ENCODE measurements at regions not wholly inside any gene's neighbourhood (a gene's known extent, or its start where the extent isn't known, plus 50 kb on each side); places are given as distances from the start of the nearest gene placed in this dataset.

DNA sequence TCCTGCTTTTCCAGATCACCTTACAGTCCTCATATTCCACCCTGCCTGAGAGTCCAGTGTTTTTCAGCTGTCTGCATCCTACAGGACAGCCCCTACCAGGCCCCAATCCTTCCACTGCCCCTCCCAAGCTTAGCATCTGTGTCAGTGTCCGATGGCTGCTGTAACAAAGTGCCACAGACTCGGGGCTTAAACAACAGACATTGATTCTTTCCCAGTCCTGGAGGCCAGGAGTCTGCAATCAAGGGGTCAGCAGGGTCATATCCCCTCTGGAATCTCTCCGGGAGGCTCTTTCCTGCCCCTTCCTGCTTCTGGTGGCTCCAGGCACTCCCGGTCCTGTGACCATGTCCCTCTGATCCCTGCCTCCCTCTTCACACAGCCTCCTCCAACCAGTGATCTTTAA lies 396.6 kb upstream of the MAP3K7 start:
- no peak overlapping the region for H3K4me3 Mint-ChIP-seq
- no peak for DNase-seq (ENCODE audit: low spot score)
- H3K36me3 Mint-ChIP-seq (ENCODE audit: low read depth): no peaks in the 10 kb centered on the region
- no peaks in the 10 kb centered on the region for H3K4me1 Mint-ChIP-seq (ENCODE audit: low read depth)
- no peak overlapping the region for H3K27ac Mint-ChIP-seq
- H3K27me3 Mint-ChIP-seq (ENCODE audit: low read depth): no peaks in the 10 kb centered on the region
- no peaks in the 10 kb centered on the region for H3K9me3 Mint-ChIP-seq

DNA sequence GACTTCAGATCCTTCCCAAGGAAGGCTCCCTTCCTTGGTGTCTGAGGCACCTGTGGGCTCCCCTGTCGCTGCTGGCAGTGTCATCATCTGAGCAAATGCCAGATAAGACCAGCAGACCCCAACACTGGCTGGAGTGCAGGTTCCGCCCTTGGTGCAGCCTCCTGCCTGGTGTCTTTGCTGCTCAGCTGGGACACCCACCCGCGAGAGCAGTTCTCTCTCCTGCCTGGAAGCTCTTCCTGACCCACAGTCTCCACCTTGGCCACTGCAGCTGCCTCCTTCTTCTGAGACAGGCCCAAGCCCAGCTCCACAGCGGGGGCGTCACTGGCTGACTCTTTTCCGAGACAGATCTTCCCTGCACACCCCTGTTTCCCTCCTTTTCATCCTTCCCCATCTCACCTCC lies 395.7 kb upstream of the MAP3K7 start:
- no peaks in the 10 kb centered on the region for H3K27me3 Mint-ChIP-seq (ENCODE audit: low read depth)
- H3K4me3 Mint-ChIP-seq: no peak overlapping the region
- H3K27ac Mint-ChIP-seq: no peak overlapping the region
- H3K9me3 Mint-ChIP-seq: no peaks in the 10 kb centered on the region
- no peaks in the 10 kb centered on the region for H3K4me1 Mint-ChIP-seq (ENCODE audit: low read depth)
- no peaks in the 10 kb centered on the region for H3K36me3 Mint-ChIP-seq (ENCODE audit: low read depth)
- DNase-seq (ENCODE audit: low spot score): no peak

DNA sequence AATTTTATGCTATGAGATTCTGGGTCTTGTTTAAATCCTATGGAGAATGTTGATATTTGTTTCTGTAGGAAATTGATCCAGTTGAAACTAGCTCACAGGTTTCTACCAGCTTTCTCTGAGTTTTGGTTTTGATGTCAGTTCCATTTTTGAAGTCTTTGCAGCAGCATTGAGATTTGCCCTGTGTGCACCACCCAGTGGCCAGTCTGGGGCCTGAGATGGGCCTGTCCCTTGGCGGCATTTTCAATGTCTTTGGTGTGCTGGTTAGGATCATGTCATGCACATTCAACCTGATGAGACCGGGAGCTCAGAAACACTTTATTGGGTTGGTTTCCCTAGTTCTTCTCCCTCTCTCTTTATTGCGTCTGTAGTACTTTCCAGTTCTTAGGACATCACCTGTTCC lies 395.2 kb upstream of the MAP3K7 start:
- no peaks in the 10 kb centered on the region for H3K4me1 Mint-ChIP-seq (ENCODE audit: low read depth)
- H3K36me3 Mint-ChIP-seq (ENCODE audit: low read depth): no peaks in the 10 kb centered on the region
- DNase-seq (ENCODE audit: low spot score): no peak
- H3K9me3 Mint-ChIP-seq: no peaks in the 10 kb centered on the region
- no peaks in the 10 kb centered on the region for H3K27me3 Mint-ChIP-seq (ENCODE audit: low read depth)
- H3K27ac Mint-ChIP-seq: no peak overlapping the region
- H3K4me3 Mint-ChIP-seq: no peak overlapping the region

DNA sequence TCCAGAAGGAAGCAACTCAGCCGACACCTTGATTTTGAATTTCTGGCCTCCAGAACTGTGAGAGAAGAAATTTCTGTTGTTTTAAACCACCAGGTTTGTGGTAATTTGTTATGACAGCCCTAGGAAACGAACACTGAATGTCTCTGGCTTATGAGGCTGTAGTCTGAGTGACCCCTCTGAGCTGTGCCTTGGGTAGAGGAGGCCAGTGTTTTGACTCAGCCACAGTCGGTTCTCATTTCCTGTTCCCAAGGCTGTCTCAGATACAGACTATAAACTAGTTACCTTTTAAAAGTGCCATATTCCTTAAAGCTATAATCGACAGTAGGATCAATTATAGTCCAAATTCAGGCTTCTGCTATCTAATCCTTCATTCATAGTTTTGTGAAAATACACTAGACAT lies 391.2 kb upstream of the MAP3K7 start:
- Mint-ChIP-seq H3K9me3 (no peaks in the 10 kb centered on the region), H3K27ac (no peak overlapping the region), H3K27me3 (ENCODE audit: low read depth) (no peaks in the 10 kb centered on the region), H3K36me3 (ENCODE audit: low read depth) (no peaks in the 10 kb centered on the region), H3K4me1 (ENCODE audit: low read depth) (no peaks in the 10 kb centered on the region), H3K4me3 (no peak overlapping the region)
- DNase-seq (ENCODE audit: low spot score): no peak

DNA sequence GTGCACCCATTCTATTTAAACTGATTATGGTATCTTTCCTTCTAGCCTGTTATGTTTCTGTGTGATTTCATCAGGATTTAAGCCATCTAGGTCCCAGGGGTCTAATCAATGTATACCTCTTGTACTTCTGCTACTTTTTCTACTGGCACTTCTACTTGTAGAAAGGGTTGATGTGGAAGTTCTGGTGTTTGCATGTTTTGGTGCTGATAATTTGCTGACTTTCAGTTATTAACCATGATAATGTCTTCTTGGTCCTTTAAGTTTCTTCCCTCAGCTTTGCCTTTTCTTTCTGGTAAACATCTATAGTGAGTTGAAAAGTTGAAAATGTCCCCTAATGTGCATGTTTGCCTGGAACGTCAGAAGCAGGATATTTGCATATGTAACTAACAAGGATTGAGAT lies 390.6 kb upstream of the MAP3K7 start:
- Mint-ChIP-seq H3K9me3 (no peaks in the 10 kb centered on the region), H3K4me1 (ENCODE audit: low read depth) (no peaks in the 10 kb centered on the region), H3K27me3 (ENCODE audit: low read depth) (no peaks in the 10 kb centered on the region), H3K36me3 (ENCODE audit: low read depth) (no peaks in the 10 kb centered on the region), H3K27ac (no peak overlapping the region), H3K4me3 (no peak overlapping the region)
- DNase-seq (ENCODE audit: low spot score): no peak

DNA sequence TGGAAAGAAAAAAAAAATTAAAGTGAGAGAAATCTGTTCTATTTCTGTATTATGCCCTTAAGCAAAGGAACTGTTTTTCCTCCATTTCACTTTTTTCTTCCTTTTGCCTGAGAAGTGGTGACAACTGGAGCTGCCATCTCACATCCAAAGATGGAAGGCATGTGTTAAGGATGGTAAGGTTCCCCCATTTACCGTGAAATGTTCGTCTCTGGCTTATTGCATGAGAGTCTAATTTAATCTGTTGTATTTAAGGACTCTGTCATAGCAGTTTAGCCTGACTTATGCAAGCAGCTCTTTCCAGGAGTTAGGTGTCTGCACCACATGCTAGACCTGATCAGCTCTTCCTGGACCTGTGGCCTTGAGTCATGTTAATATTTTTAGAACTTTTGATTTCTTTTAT lies 389.5 kb upstream of the MAP3K7 start:
- H3K4me1 Mint-ChIP-seq (ENCODE audit: low read depth): no peaks in the 10 kb centered on the region
- H3K9me3 Mint-ChIP-seq: no peaks in the 10 kb centered on the region
- no peaks in the 10 kb centered on the region for H3K36me3 Mint-ChIP-seq (ENCODE audit: low read depth)
- no peak overlapping the region for H3K4me3 Mint-ChIP-seq
- no peak overlapping the region for H3K27ac Mint-ChIP-seq
- no peak for DNase-seq (ENCODE audit: low spot score)
- no peaks in the 10 kb centered on the region for H3K27me3 Mint-ChIP-seq (ENCODE audit: low read depth)

DNA sequence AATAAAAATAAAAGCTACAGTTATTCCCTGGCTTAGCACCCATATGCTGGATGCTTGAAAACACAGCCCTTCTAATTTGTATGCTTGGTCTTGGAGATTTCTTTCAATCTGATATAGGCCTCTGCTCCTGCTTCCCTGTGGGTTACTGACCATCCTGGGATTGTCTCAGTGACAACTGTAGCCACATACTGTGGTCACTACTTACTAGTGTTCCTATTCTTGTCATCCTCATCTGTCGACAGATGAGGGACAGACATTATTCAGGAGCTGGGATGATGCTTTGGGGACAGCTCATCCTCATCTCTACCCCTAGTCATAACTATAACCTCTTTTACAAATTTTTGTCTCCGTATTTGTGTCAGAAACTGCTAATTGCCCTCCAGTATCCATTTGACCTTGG lies 388.9 kb upstream of the MAP3K7 start:
- H3K36me3 Mint-ChIP-seq (ENCODE audit: low read depth): no peaks in the 10 kb centered on the region
- H3K27ac Mint-ChIP-seq: no peak overlapping the region
- H3K9me3 Mint-ChIP-seq: no peaks in the 10 kb centered on the region
- no peaks in the 10 kb centered on the region for H3K27me3 Mint-ChIP-seq (ENCODE audit: low read depth)
- no peak for DNase-seq (ENCODE audit: low spot score)
- no peak overlapping the region for H3K4me3 Mint-ChIP-seq
- no peaks in the 10 kb centered on the region for H3K4me1 Mint-ChIP-seq (ENCODE audit: low read depth)

DNA sequence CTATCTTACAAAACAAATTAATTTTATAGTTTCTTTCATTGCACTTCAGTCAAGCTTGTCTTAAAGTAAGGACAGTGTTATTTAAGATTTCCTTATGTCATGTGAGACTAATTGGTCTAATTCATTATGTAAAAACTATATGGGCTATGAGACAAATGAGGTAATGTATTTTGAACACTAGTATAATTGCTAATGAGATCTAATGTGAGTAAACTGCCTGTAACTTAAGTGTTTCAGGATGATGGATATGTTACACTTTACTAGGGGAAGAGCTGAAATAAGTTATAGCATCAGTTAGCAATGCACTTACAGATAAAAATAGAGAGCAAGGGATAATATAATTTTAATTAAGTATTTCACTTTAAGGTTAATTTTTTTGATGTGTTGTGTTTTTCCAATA lies 386.3 kb upstream of the MAP3K7 start:
- no peak overlapping the region for H3K27ac Mint-ChIP-seq

DNA sequence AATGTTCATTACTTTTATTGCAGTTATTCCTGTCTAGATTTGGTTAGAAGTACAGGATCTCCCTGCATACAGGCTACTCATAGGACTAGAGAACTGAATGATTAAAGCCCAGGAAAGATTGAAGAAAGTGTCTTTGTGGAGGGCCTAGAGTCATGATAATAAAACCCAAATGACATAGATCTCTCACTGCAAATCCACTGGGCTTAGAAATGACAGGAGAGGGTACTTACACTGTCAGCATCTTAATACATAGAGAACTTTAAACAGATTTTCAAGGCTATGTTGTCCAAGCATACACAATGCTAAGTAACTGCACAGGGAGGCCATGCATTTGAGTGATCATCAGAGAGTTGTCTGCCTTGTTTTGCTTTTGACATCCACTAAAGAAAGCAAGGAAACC lies 383.8 kb upstream of the MAP3K7 start:
- H3K27ac Mint-ChIP-seq: no peak overlapping the region
- no peak overlapping the region for H3K4me3 Mint-ChIP-seq
- no peak for DNase-seq (ENCODE audit: low spot score)
- no peaks in the 10 kb centered on the region for H3K4me1 Mint-ChIP-seq (ENCODE audit: low read depth)
- no peaks in the 10 kb centered on the region for H3K36me3 Mint-ChIP-seq (ENCODE audit: low read depth)
- H3K27me3 Mint-ChIP-seq (ENCODE audit: low read depth): no peaks in the 10 kb centered on the region
- no peaks in the 10 kb centered on the region for H3K9me3 Mint-ChIP-seq

More for the DNA sequence above, 386.3 kb upstream of the MAP3K7 start:
- H3K9me3 Mint-ChIP-seq: no peaks in the 10 kb centered on the region
- DNase-seq (ENCODE audit: low spot score): no peak
- H3K36me3 Mint-ChIP-seq (ENCODE audit: low read depth): no peaks in the 10 kb centered on the region
- H3K4me3 Mint-ChIP-seq: no peak overlapping the region
- no peaks in the 10 kb centered on the region for H3K4me1 Mint-ChIP-seq (ENCODE audit: low read depth)
- H3K27me3 Mint-ChIP-seq (ENCODE audit: low read depth): no peaks in the 10 kb centered on the region

DNA sequence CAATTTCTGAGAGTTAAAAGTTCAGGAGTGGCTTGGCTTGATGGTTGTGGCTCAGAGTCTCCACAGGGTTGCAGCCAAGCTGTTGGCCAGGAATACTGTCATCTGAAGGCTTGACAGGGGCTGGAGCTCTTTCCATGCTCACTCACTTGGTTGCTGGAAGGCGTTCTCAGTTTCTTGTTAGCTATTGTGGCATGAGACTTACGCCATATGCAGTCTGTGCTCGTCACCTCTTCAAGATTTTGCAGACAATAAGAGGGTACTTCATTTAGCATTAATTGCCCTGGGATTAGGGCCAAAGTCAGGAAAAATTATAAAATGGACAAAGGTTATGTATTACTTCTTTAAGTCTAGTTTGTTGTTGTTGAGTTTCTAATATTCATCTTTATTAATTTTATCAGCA lies 380.6 kb upstream of the MAP3K7 start:
- no peak for DNase-seq (ENCODE audit: low spot score)
- Mint-ChIP-seq H3K4me3 (no peak overlapping the region), H3K27me3 (ENCODE audit: low read depth) (no peaks in the 10 kb centered on the region), H3K4me1 (ENCODE audit: low read depth) (no peaks in the 10 kb centered on the region), H3K9me3 (no peaks in the 10 kb centered on the region), H3K36me3 (ENCODE audit: low read depth) (no peaks in the 10 kb centered on the region), H3K27ac (no peak overlapping the region)

DNA sequence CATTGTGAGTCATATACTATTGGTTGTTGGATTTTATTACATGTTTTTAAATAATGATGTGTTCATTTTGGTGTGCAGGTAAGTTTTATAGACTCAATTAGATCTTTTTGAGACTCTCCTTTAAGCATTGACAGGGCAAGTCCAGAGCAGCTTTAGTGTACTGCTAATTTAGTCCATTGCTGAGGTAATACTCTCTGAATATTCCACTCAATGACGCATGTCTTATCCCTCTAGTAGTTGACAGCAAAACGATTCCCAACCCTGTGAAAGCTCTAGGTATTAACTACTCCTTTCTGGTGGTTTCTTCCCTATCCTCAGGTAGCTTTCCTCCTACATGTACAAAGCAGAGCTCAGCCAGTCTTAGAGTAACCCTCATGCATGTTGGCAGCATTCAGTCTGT lies 373.5 kb upstream of the MAP3K7 start:
- no peak for DNase-seq (ENCODE audit: low spot score)
- H3K27ac Mint-ChIP-seq: no peak overlapping the region
- no peaks in the 10 kb centered on the region for H3K36me3 Mint-ChIP-seq (ENCODE audit: low read depth)
- no peaks in the 10 kb centered on the region for H3K9me3 Mint-ChIP-seq
- H3K27me3 Mint-ChIP-seq (ENCODE audit: low read depth): no peaks in the 10 kb centered on the region
- no peaks in the 10 kb centered on the region for H3K4me1 Mint-ChIP-seq (ENCODE audit: low read depth)
- H3K4me3 Mint-ChIP-seq: no peak overlapping the region

DNA sequence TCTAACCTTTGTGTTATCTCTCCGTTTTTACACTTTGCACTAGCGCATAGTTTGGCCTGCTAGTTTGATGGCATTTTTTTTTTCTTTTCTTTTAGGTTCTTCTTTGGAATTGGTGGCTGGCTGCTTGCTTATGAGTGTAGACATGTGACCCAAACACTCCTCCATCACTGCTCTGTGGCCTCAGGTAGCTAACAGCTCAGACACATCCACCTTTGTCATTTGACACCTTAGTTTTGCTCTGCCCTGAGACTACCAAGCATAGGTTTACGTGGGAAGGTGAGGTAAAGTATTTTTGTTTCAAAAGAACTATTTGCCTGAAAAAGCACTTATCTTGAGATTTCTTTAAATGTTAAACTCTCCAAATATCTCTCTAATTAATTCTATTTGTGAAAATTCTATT lies 368.4 kb upstream of the MAP3K7 start:
- Mint-ChIP-seq H3K4me1 (ENCODE audit: low read depth) (no peaks in the 10 kb centered on the region), H3K4me3 (no peak overlapping the region), H3K27ac (no peak overlapping the region), H3K9me3 (no peaks in the 10 kb centered on the region), H3K36me3 (ENCODE audit: low read depth) (no peaks in the 10 kb centered on the region), H3K27me3 (ENCODE audit: low read depth) (no peaks in the 10 kb centered on the region)
- DNase-seq (ENCODE audit: low spot score): no peak

DNA sequence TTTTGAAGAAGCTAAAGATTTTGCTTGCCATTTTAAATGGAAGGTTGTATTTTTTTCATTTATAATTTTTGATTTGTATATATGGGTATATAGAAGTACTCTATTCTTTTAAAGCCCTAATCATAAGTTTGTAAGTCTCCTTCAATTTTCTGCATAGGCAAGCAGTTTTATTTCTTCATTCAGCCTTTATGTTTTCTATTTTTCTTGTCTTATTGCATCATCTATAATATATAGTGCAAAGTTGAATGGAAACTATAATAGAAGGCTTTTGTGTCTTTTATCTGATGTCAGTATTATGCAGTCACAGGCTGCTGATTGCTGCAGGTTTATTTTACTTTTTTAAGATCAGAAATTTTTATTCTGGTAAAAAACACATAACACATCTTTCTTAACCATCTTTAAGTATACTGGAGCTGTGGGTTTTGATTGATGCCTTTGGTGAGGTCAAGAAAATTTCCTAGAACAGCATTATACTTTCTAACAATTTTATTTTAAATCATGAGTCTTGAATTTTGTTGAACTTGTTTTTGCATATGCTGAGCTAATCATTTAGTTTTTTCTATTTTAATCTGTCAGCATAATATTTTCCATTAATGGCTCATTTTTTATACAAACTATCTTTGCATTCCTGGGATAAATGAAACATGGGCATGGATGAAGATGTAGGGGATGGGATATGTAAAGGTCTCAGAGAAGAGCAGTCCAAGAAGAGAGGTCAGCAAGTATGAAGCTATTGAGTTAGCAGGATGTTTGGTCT lies 366.7 kb upstream of the MAP3K7 start:
- Mint-ChIP-seq H3K27ac (no peak overlapping the region), H3K9me3 (no peaks in the 10 kb centered on the region), H3K27me3 (ENCODE audit: low read depth) (no peaks in the 10 kb centered on the region), H3K4me1 (ENCODE audit: low read depth) (no peaks in the 10 kb centered on the region), H3K4me3 (no peak overlapping the region), H3K36me3 (ENCODE audit: low read depth) (no peaks in the 10 kb centered on the region)
- DNase-seq (ENCODE audit: low spot score): no peak

DNA sequence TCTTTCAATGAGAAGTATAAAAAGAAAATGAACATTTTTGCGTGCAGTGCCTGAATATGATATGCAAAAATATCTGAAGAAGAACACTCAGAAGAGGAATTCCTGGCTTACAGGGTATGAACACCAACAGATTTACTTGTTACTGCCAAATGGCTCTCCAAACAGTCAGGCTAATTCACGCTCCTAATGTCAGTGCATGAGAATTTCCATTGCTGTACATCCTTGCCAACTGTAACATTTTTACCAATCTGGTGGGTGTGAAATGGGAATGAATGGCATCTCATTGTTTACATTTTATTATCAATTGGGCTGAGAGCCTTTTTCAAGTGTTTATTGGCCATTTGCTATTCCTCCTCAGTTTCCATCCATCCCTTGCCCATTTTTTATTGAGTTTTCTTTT lies 365.3 kb upstream of the MAP3K7 start:
- DNase-seq (ENCODE audit: low spot score): no peak
- no peaks in the 10 kb centered on the region for H3K9me3 Mint-ChIP-seq
- H3K4me1 Mint-ChIP-seq (ENCODE audit: low read depth): no peaks in the 10 kb centered on the region
- H3K36me3 Mint-ChIP-seq (ENCODE audit: low read depth): no peaks in the 10 kb centered on the region
- no peaks in the 10 kb centered on the region for H3K27me3 Mint-ChIP-seq (ENCODE audit: low read depth)
- no peak overlapping the region for H3K4me3 Mint-ChIP-seq
- no peak overlapping the region for H3K27ac Mint-ChIP-seq

DNA sequence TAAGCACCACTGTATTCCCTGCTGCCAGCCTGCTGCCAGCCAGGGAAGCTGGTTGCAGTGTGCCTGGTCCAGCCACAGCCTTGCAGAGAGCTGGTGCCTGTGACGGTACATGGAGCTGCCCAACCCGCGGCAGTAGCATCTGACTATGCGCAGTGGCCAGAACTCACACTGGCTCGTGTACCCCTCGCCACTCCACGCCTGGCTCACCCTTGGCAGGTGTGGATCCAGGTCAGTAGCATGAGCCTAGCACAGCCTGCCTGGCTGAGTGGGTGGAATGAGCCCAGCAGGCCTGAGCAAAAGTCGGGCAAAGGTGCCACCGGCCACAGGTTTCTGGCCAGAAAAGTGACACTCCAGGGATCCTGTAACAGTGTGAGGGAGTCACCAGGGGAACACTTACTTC lies 361.7 kb upstream of the MAP3K7 start:
- no peaks in the 10 kb centered on the region for H3K4me1 Mint-ChIP-seq (ENCODE audit: low read depth)
- H3K27ac Mint-ChIP-seq: no peak overlapping the region
- H3K9me3 Mint-ChIP-seq: no peaks in the 10 kb centered on the region
- no peaks in the 10 kb centered on the region for H3K27me3 Mint-ChIP-seq (ENCODE audit: low read depth)
- no peak for DNase-seq (ENCODE audit: low spot score)
- H3K4me3 Mint-ChIP-seq: no peak overlapping the region
- H3K36me3 Mint-ChIP-seq (ENCODE audit: low read depth): no peaks in the 10 kb centered on the region
